ENCODE measurements at regions not wholly inside any gene's neighbourhood (a gene's known extent, or its start where the extent isn't known, plus 50 kb on each side); places are given as distances from the start of the nearest gene placed in this dataset.
A peak's percentile ranks its signal among the peaks of the same experiment; 100 is the strongest.

- no peak for DNase-seq (ENCODE audit: low read depth)
Measured at GRCh38 chr16:52052818-52053217, 494.1 kb downstream of the TOX3 start.

DNA sequence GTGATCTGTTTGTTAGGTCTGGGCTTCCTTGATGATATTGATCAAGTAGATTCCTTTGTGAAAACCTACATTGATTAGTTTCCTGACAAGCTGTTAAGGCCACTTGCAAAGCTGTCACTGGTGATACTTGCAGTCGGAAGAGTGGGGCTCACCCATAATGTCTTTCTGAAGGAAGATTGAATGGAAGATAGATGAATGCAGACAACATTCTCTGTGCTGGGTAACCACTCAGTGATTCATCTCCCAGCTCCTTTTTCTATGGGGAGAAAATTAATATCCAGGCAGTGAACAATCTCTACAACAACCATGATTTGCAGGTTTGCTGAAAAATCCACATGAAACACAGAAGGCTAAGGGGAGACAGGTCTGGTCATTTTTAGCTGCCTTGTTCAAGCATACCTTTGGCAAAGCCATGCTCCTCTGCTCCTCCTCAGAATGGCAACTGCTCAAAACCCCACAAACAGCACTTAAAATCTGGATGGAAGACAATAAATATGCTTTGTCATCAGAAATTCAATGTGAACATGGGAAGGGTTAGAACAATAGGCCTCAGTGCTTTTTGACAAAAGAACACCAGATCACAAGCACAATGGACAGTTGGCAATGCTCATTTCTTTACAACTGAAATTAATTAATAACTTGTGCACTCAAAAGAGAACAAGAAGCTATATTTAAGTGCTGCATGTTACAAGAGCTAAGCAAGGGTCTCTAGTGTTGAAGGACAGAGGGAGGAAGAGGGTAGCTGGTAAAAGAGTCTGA, 495.4 kb downstream of the TOX3 start:
- DNase-seq (ENCODE audit: low read depth) = no peak

- DNase-seq (ENCODE audit: low read depth) = peak; percentile 69
Measured at GRCh38 chr16:52050418-52050817, 496.5 kb downstream of the TOX3 start.

DNA sequence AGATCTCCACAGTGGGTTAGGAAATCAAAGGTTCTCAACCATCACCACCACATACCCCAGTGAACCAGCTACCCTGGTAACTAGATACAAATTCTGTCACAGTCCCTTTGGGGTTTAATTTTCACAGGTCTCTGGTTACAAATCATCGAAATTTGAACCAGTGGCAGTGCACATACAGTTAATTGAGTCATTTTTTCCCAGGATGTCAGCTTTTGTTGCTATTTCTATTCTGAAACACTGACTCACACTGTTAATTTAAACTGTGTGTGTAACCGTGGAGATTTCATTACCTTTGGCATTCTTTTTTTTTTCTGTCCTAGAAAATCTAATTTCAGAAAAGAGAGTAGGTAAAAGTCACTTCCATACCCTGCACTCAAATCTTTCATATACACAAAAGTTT, 511.5 kb downstream of the TOX3 start:
- peak; percentile 51 for DNase-seq (ENCODE audit: low read depth)

DNA sequence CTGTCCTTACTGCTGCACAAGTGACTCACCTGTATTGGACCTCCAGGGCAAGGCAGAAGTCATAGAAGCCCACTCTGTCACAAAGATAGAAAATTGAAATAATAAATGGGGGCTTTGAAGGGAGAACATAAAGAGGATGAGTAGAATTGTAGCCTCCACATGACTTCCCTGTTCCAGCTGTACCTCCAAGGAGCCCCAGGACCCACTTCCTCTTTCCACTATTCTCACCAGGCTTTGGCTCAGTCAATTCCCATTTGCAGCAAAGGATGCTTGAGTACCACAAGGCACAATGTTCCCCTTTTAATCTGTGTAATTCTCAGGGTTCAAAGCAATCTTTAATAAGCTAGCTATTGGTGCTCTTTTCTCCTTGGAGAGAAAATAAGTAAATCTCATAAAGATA, 512.1 kb downstream of the TOX3 start:
- no peak for DNase-seq (ENCODE audit: low read depth)

DNA sequence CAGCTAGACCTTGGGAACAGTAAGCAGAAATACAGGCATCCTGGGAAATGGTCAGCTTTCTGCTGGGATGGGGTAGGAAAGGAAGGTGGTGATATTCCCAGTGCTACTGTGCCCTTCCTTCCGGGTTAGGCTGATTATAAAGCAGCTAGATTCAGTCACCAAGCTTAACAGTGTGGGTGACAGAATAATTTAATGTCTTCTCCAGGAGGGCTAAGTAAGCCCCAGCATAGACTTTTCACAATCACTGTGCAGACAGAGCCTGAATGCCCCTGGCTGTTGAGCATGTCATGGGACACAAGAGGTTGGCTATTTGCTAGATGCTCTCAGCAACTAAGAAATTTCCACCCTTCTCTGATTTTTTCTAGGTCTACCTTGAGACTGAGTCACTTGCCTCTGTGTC, 513.0 kb downstream of the TOX3 start:
- DNase-seq (ENCODE audit: low read depth) = no peak

- DNase-seq (ENCODE audit: low read depth) = no peak
Measured at GRCh38 chr16:52022980-52023379, 524.0 kb downstream of the TOX3 start.

DNA sequence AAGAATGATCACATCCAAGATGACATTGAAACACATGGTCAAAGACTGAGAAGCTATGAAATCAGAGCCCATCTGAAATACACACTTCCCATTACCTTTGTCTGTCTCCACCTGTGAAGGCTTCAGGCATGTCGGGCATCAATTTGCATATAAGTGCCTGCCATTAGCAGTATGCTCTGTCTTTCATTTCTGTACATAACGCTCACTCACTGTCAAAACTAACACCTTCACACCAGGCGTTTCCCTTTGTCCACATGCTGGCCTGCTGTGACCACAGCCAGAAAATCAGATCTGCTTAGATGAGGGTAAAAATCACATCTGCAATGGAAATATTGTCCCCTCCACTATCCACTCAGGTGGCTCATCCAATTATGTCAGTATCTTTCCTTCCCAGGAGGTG, 524.8 kb downstream of the TOX3 start:
- no peak for DNase-seq (ENCODE audit: low read depth)

GRCh38 chr16:52016387-52016786, 530.6 kb downstream of the TOX3 start:
- no peak for DNase-seq (ENCODE audit: low read depth)

DNA sequence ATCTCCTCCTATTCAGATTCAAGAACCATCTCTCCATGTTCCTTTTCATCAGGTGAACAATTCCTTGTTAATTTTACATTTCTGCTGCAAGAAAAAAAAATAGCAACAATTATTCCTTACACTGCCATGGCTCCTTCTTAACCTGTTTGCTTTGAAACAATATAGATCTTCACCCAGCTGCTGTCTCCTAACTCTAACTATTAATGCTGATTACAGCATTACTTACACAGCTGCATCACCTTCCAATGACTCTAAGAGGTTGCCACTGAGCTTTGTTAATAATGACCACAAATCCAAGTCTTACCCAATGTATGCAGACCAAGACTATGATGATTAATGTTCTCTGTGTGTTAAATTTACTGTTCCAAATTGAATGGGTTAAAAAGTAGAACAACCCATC, 541.4 kb downstream of the TOX3 start:
- DNase-seq (ENCODE audit: low read depth) = no peak

DNA sequence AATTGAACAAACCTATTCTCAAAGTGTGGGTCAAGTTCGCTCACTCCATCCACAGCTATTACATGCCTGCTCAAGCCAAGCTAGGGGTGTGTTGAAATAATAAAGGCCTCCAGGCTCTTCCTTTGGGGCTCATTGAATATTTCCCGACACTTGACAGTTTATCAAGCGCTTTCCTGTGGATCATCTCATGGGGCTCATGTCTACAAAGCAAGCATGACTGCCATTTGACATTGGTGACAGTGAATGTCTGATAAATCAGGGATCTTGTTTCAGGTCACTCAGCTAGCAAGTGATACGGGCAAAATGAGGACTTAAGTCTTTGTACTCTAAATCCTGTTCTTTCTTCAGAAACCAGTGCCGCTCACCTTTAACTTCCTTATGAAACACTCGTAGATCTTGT, 542.6 kb downstream of the TOX3 start:
- no peak for DNase-seq (ENCODE audit: low read depth)

- no peak for DNase-seq (ENCODE audit: low read depth)
Measured at GRCh38 chr16:52002026-52002425, 544.9 kb downstream of the TOX3 start.

GRCh38 chr16:51996516-51996915, 550.4 kb downstream of the TOX3 start:
- no peak for DNase-seq (ENCODE audit: low read depth)

- peak; percentile 92 for DNase-seq (ENCODE audit: low read depth)
Measured at GRCh38 chr16:51994597-51994996, 552.3 kb downstream of the TOX3 start.

- DNase-seq (ENCODE audit: low read depth) = no peak
Measured at GRCh38 chr16:51989637-51990230, 557.2 kb downstream of the TOX3 start.

- DNase-seq (ENCODE audit: low read depth) = no peak
Measured at GRCh38 chr16:51988977-51989376, 558.0 kb downstream of the TOX3 start.

DNA sequence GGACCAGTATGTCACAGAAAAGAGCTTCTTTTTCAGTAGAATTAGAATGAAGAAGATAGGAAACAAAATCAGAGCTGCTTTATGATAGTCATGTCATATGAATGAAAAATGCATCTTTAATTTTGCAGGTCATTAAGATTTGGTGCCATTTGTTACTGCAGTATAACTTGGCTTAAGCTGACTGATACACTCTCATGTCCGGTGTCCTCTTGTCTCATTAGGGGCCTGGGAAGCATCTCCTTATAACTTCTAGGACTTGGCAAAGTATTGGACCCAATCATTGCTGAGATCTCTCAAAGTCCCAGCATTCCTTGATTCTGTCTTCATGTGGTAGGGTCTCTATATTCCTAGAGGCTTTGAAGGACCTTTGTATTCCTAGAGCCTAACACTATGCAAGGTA, 559.4 kb downstream of the TOX3 start:
- DNase-seq (ENCODE audit: low read depth) = no peak

DNA sequence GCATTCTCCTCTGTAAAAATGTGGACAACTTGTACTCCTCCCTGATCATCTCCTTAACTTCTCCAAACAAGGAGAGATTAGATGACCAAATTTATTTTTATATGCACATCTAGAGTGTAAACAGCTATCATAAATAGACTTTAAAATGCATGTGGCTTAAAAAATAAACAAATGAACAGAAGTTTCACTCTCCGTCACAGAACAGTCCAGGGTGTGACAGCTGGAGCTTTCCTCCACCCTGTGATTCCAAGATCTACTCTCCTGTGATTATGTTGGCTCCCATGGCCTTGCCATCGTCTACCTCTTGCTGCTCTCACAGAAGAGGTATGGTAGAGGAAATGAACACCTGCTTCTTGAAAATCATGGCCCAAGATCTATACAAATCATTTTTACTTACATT, 560.2 kb downstream of the TOX3 start:
- DNase-seq (ENCODE audit: low read depth) = no peak

DNA sequence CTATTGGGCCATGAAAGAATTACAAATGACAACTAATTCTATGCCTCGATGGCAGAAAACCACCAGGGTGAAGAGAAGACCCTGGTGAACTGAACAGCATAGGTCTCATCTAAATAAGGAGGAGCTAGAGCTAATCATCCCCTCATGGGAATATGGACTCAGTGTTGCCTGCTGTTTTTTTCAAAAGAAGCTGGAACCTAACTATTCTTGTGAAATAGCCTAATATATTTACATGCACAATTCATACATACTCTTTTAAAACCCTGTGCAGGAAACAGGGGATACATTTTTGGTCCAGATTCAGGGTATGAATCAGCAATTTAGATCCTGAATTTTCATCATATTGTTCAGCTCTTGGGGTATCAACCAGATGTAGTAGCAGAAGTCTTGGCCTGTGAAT, 560.6 kb downstream of the TOX3 start:
- DNase-seq (ENCODE audit: low read depth) = no peak

DNA sequence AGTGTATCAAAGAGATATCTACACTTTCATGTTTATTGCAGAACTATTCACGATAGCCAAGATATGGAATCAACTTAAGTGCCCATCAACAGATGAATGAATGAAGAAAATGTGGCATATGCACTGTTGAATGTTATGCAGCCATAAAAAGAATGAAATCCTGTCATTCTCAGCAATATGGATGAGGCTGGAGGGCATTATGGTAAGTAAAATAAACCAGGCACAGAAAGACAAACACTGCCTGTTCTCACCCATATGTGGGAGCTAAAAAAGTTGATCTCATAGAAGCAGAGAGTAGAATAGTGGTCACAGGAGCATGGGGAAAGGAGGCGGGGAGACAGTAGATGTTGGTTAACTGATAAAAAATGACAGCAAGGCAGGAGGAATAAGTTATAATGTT, 561.8 kb downstream of the TOX3 start:
- no peak for DNase-seq (ENCODE audit: low read depth)

- DNase-seq (ENCODE audit: low read depth) = no peak
Measured at GRCh38 chr16:51984395-51984794, 562.5 kb downstream of the TOX3 start.

DNA sequence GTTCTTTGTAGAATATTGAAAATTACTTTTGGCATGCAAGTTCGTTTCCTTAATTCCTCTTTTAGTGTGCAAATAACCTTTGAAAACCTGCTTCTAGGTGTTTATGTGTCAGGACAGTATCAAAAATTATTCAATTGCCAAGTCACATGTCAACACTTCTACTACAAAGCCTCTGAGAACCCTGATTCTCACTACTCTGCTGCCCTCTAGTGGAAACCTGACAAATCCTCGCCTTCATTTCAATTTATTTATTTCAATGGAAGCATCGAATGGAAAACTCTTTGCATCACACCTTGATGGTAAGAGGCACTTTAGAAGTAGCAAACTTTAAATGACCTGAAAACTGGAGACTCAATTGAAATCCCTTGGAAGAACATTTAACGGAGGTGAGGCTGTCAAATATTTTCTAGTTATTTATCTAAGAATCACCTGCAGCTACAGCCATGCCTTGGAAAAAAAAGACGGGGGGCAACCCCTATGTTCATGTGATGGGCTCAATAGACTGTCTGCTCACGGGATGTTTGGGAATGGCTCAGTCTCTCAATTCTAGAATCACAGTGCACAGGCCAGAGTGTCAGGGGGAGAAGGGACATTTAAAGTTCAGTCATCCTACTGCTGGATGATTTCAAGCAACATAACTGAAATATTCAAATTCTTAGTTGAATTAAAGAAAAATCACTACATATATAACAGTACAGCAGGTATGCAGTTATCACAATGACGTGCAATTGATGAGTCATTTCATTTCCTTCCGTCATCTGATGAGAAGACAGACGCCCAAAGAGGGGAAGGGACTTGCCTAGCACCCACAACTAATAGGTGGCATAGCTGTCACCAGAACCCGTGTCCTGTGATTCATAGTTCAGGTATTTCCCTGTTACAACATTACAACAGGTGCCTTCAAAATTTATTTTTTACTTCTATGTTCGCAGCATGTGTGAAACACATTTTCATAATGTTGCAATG, 563.9 kb downstream of the TOX3 start:
- DNase-seq (ENCODE audit: low read depth) = peak; percentile 75

DNA sequence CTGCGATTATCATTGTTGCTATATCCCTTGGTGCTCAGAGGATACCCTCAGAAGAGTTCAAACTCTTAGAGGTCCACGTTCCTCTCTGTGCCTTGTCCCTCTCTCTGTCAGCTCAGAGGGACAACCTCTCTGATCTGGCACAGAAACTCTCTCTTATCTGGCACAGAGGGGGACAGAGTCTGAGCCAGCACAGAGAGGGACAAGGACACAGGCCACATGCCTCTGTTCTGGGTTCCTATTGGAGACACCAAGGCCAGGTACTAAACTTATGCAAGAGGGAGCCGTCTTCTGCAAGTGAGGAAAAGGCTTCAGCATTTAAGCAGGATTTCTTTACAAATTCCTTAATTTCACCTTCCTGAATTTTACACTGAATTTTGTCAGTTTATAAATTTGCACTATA, 565.2 kb downstream of the TOX3 start:
- DNase-seq (ENCODE audit: low read depth) = no peak

All from M059J (cell line).